Glutamatergic neuron (in vitro differentiated cells): ENCODE measurements at regions not wholly inside any gene's neighbourhood (a gene's known extent, or its start where the extent isn't known, plus 50 kb on each side); places are given as distances from the start of the nearest gene placed in this dataset.

Source experiments
- DNase-seq: peaks from one replicate; pipeline ENCODE4 v3.0.0; 2022
- H3K27ac Mint-ChIP-seq: one replicate; pipeline ENCODE4 v1.8.0; 2020; ENCODE audit warnings: mild to moderate bottlenecking, mixed read lengths, inconsistent platforms; ENCODE audit not compliant: unreplicated experiment
- H3K27me3 Mint-ChIP-seq: one replicate; pipeline ENCODE4 v1.8.0; 2020; ENCODE audit warnings: mild to moderate bottlenecking, moderate library complexity, mixed read lengths, inconsistent platforms; ENCODE audit not compliant: unreplicated experiment
- H3K36me3 Mint-ChIP-seq: one replicate; pipeline ENCODE4 v1.8.0; 2020; ENCODE audit warnings: mild to moderate bottlenecking, mixed read lengths, inconsistent platforms; ENCODE audit not compliant: unreplicated experiment
- H3K4me1 Mint-ChIP-seq: one replicate; pipeline ENCODE4 v1.8.0; 2020; ENCODE audit warnings: mild to moderate bottlenecking, low read depth, mixed read lengths, inconsistent platforms; ENCODE audit not compliant: unreplicated experiment
- H3K4me3 Mint-ChIP-seq: one replicate; pipeline ENCODE4 v1.8.0; 2020; ENCODE audit warnings: mild to moderate bottlenecking, mixed read lengths, inconsistent platforms; ENCODE audit not compliant: unreplicated experiment
- H3K9me3 Mint-ChIP-seq: one replicate; pipeline ENCODE4 v1.8.0; 2020; ENCODE audit warnings: mild to moderate bottlenecking, moderate library complexity, mixed read lengths, inconsistent platforms; ENCODE audit not compliant: unreplicated experiment
- TF ChIP-seq, protein P1 (sequence below): fragments of 200-600 bp; sonication (generic); IDR thresholded peaks from one replicate; pipeline ENCODE4 v1.5.0; 2021; ENCODE audit not compliant: partially characterized antibody, unreplicated experiment

DNA sequence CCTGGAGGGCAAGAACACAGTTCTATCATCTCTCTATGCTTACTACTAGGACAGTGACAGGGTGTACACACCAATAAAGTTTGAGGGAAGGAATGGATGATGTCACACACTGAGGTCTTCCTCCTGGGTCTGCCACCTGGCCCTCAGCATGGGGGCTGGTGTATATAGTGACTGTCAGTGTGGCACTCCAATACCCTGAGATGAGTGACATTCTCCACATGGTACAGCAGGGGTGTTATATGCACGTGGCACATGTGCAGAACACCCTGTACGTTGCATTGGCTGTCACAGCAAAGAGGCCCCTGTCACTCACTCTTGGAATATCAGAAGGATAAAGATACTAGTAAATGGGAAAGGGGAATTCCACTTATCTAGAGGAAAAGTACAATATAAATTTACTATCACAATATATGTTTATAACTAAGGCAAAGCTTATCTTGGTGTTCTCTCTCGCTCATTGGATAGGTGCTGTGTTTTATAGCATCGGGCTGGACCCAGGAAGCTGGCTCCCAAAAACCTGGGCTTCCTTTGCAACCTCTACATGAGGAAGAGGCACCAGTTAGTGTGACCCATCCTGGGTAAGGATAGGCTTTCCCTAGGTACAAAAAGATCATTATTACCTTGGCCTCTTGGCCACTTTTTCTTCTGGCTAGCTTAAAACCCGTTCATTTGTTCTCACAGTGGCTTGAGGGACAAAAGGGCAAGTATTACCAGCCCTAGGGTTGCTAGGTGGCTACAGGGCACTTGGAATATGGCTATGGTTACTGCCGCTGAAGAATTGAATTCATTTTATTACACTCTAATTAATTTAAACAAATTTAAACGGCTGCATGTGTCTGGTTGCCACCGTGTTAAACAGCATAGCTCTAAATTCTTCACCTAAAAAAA lies 54.8 kb upstream of the HES1 start:
- H3K27me3 Mint-ChIP-seq: peaks cover 8% of the 10 kb centered on the region
- DNase-seq: no peak

DNA sequence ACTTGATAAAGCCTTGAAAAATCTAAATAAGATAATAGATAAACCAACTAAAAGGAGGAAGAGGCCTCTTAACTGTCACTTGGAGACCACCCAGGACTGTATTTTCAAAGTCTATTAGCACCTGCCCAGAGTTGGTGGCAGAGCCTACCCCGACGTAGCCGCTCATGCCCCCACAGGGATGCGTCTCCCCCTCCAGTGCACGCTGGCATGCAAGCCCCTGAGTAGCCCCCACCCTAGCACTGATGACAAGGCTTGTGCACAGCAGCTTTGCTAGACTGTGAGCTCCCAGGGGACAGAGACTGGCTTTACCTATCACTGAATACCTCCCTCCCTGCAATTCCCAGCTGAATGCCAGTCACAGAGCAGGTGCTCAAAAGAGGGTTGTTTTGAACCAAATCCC lies 54.1 kb upstream of the HES1 start:
- TF ChIP-seq, protein P1, sequence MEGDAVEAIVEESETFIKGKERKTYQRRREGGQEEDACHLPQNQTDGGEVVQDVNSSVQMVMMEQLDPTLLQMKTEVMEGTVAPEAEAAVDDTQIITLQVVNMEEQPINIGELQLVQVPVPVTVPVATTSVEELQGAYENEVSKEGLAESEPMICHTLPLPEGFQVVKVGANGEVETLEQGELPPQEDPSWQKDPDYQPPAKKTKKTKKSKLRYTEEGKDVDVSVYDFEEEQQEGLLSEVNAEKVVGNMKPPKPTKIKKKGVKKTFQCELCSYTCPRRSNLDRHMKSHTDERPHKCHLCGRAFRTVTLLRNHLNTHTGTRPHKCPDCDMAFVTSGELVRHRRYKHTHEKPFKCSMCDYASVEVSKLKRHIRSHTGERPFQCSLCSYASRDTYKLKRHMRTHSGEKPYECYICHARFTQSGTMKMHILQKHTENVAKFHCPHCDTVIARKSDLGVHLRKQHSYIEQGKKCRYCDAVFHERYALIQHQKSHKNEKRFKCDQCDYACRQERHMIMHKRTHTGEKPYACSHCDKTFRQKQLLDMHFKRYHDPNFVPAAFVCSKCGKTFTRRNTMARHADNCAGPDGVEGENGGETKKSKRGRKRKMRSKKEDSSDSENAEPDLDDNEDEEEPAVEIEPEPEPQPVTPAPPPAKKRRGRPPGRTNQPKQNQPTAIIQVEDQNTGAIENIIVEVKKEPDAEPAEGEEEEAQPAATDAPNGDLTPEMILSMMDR: no peak
- Mint-ChIP-seq H3K27ac (no peak overlapping the region), H3K27me3 (peaks cover 9% of the 10 kb centered on the region), H3K9me3 (peaks cover 2% of the 10 kb centered on the region), H3K4me3 (no peak overlapping the region), H3K4me1 (peaks cover 21% of the 10 kb centered on the region), H3K36me3 (no peaks in the 10 kb centered on the region)
- no peak for DNase-seq

More for the DNA sequence above, 54.8 kb upstream of the HES1 start:
- Mint-ChIP-seq H3K36me3 (no peaks in the 10 kb centered on the region), H3K9me3 (peaks cover 2% of the 10 kb centered on the region), H3K4me1 (peaks cover 15% of the 10 kb centered on the region), H3K4me3 (no peak overlapping the region), H3K27ac (no peak overlapping the region)
- TF ChIP-seq, protein P1: no peak

DNA sequence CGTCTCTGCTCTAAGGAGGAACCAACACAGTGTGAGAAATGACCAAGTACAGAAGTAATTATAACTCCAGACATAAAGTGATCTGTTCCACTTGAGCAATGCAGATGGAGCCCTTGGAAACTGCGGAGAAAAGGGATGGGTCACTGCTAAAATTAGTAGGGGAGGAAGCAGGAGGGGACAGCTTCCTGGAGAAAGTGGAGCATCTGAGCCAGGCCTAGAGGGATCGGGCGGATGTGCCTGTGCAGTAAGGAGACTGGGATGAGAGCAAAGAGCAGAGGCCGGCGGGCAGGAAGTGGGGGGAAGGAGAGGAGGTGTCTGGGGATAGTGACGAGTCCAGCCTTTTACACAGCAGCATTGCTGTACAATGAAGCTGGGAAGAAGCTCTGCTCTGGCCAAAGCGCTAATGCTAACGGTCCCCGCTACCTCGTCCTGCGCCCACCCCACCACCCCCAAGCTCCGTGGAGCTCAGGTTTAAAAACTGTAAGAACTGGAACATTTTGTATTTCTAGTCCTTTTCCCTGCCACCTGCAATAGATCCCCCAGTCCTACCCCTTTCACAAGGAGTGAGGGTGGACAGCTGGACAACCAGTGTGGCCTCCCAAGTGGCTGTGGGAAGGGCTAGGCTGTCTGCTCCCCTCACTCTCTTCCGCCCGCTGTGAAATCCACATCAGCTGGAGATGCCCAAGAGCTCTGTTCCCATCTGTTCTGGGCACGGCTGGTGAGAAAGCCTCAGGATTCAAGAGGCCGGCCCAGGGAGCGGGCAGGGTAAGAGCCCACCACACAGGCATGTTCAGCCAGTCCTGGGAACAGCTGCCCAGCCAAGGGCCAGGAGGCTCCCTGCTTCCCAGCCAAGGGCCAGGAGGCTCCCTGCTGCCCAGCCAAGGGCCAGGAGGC lies 53.0 kb upstream of the HES1 start:
- TF ChIP-seq, protein P1: no peak
- Mint-ChIP-seq H3K4me1 (peaks cover 22% of the 10 kb centered on the region), H3K27ac (no peak overlapping the region), H3K4me3 (no peak overlapping the region), H3K9me3 (peaks cover 4% of the 10 kb centered on the region), H3K36me3 (no peaks in the 10 kb centered on the region), H3K27me3 (peaks cover 6% of the 10 kb centered on the region)
- no peak for DNase-seq

DNA sequence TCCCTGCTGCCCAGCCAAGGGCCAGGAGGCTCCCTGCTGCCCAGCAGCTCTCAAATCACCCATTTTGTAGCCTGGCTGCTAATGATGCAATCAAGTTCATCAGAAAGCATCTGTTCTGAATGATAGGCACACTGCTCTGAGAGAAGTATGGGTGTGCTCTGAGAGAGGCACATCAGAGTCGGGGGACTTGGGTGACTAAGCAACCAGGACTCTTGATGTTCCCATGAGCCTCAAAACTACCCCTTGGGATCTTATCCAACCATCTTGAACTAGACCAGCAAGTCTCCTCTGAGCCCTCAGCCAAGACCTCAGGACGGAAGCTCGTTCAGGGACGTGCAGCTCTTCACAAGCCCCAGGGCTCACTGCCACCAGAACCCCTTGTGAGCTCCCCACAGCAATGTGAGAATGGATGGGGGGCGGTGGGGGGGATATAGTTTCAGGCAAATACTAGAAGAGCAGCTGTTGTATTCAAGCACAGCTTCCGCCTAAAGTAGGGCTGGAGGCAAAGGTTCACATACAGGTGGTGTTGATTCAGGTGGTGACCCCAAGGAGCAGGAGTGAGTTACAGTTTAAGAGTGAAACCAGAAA lies 52.2 kb upstream of the HES1 start:
- Mint-ChIP-seq H3K27ac (no peak overlapping the region), H3K4me3 (no peak overlapping the region), H3K36me3 (no peaks in the 10 kb centered on the region), H3K9me3 (peaks cover 4% of the 10 kb centered on the region), H3K4me1 (peaks cover 22% of the 10 kb centered on the region), H3K27me3 (peaks cover 6% of the 10 kb centered on the region)
- DNase-seq: no peak
- TF ChIP-seq, protein P1: no peak
